A673 (cell line): ENCODE measurements at regions not wholly inside any gene's neighbourhood (a gene's known extent, or its start where the extent isn't known, plus 50 kb on each side); places are given as distances from the start of the nearest gene placed in this dataset.

Experiments used
- CTCF ChIP-seq: fragments of 300-800, 200-600 bp; sonication (generic); conservative IDR thresholded peaks from 2 replicates; pipeline ENCODE4 v1.5.1; 2017; ENCODE audit warnings: low read depth, mild to moderate bottlenecking, antibody characterized with exemption, low read length, moderate library complexity, mixed read lengths
- EZH2 ChIP-seq: fragments of 200-600 bp; sonication (generic); IDR thresholded peaks from 2 replicates; pipeline ENCODE4 v1.6.1; 2017; ENCODE audit warnings: borderline replicate concordance, low read depth, mild to moderate bottlenecking, mixed read lengths, antibody characterized with exemption, low read length; ENCODE audit not compliant: poor library complexity, severe bottlenecking

GRCh38 chr6:23073821-23074220, 504.5 kb downstream of the HDGFL1 start:
- TF ChIP-seq EZH2 = no peak
- TF ChIP-seq CTCF = no peak
